ENCODE measurements at regions not wholly inside any gene's neighbourhood (a gene's known extent, or its start where the extent isn't known, plus 50 kb on each side); places are given as distances from the start of the nearest gene placed in this dataset.

DNA sequence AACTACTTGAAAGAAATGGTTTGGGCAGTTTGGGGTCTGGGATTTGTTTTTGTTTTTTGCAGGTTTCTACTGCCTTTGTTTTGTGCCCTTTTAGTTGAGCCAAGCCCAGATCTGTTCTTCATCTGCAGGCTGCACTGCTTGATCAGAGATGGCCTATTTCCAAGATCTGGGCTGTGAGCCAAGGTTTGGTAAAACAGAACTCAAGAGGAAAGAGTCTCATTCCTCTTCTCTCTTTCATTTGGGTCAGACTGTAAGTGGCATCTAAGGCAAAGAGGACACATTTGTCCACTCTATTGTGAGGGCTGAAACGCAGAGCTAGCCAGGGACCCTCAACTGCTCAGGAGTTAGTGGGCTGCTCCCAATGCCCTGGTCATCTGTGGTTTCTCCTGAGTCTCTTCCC, 104.4 kb upstream of the UBE3A start:
- CTCF ChIA-PET = no interaction called here
- no peaks in the 10 kb centered on the region for H3K36me3 Mint-ChIP-seq
- no peaks in the 10 kb centered on the region for H3K9me3 Mint-ChIP-seq
- no peak for DNase-seq
- no peaks in the 10 kb centered on the region for H3K27me3 Mint-ChIP-seq
- no peaks in the 10 kb centered on the region for H3K4me1 Mint-ChIP-seq
- H3K4me3 Mint-ChIP-seq = no peak overlapping the region
- no peak overlapping the region for H3K27ac Mint-ChIP-seq

DNA sequence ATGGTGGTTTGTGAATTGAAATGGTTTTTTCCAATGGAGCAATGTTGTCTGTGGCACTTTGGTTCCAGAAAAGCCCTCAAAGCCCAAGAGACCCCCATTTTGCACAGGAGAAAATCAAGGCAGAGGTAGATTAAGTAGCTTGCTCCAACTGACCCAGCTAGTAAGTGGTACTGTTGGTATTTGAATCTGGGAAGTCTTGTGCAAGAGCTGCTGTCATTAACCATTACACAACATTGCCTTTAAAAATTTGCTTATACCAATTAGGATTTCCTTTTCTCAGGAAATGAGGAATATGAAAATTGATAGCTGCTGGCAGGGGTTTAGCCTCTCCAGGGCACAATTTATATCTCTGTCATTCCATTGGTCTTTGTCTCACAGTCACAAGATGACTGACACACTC, 102.4 kb upstream of the UBE3A start:
- H3K27me3 Mint-ChIP-seq = no peaks in the 10 kb centered on the region
- no peaks in the 10 kb centered on the region for H3K9me3 Mint-ChIP-seq
- CTCF ChIA-PET = interaction anchor here (1.1 kb wide), 1 partner anchor 32 kb away, joined by 3 read pairs; no protein-coding TSS in a partner anchor
- no peak for DNase-seq
- no peak overlapping the region for H3K4me3 Mint-ChIP-seq
- no peaks in the 10 kb centered on the region for H3K36me3 Mint-ChIP-seq
- no peaks in the 10 kb centered on the region for H3K4me1 Mint-ChIP-seq
- no peak overlapping the region for H3K27ac Mint-ChIP-seq

DNA sequence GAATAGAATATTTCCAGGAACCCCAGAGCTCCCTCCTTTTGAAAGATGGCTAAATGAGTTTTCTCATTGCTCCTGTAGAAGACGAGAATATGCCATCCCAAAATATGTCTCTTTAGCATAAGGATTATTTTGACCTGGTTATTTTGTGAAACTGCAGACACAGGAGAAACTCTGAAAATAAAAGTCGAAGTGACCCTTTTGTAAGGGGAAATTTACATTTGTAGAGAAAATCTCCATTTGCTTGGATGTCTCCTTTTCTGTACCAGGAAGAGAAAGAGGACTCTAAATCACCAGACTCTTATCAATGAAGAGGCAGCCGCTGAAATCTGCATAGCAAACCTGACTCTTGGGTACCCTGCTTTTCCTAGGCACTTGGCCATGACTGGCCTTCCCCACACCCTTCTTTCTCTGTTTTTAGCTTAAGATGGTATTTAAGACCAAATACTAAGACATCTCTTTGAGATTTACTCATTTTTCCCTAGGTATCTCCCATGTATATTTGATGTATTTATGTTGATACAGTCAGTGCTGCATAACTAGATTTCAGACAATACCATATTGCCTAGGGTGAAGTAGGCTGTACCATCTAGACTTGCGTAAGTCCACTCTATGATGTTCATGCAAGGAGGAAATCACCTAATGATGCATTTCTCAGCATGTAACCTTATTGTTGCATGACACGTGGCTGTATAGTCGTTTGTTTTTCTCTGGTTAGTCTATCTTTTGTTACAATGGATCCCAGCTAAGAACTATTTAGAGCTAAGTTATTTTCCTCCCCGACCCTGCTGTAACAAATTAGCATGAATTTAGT, 98.2 kb upstream of the UBE3A start:
- CTCF ChIA-PET = no interaction called here
- no peak overlapping the region for H3K27ac Mint-ChIP-seq
- DNase-seq = no peak
- no peaks in the 10 kb centered on the region for H3K27me3 Mint-ChIP-seq
- no peaks in the 10 kb centered on the region for H3K9me3 Mint-ChIP-seq
- H3K36me3 Mint-ChIP-seq = no peaks in the 10 kb centered on the region
- H3K4me3 Mint-ChIP-seq = no peak overlapping the region
- H3K4me1 Mint-ChIP-seq = no peaks in the 10 kb centered on the region

DNA sequence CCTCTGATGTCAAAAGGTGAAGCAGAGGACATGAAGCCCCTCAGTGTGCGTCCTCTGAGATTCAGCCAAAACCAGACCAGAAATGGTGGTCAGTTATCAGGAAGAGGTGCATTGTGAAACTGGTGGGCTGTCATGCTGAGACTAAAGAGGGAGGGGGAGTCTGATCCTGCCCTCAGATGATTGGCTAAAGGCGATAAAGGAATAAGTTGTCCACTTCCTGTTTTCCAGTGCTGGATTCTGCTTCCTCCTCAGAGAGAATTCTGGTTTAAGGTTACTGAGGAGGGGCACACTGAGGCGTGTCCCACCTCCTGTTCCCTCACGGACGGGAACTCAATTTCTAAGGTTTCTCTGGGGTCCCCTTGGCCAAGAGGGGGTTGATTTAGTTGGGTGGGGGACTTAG, 97.0 kb upstream of the UBE3A start:
- H3K9me3 Mint-ChIP-seq = no peaks in the 10 kb centered on the region

DNA sequence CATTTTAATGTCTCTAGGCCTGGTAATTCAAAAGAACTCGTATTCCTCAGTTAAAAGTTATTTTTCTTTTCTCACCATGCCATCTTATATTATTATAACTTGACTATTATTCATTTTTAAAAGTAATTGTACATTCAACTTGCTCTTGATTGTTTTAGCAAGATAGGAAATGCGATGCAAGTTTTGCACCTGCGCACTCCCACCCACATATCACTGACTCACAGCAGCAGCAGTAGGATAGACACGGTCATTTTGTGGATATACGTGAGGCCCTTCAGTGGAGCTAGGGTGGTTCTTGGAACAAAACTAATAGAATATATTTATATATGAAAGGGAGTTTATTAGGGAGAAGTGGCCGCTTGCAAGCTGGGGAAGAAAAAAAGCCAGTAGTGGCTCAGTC, 95.5 kb upstream of the UBE3A start:
- Mint-ChIP-seq H3K36me3 (no peaks in the 10 kb centered on the region), H3K27ac (no peak overlapping the region), H3K9me3 (peaks cover 6% of the 10 kb centered on the region), H3K4me3 (no peak overlapping the region), H3K27me3 (no peaks in the 10 kb centered on the region), H3K4me1 (no peaks in the 10 kb centered on the region)
- CTCF ChIA-PET = no interaction called here
- no peak for DNase-seq

More for the DNA sequence above, 97.0 kb upstream of the UBE3A start:
- DNase-seq = no peak
- CTCF ChIA-PET = no interaction called here
- Mint-ChIP-seq H3K27me3 (no peaks in the 10 kb centered on the region), H3K4me1 (no peaks in the 10 kb centered on the region), H3K36me3 (no peaks in the 10 kb centered on the region), H3K27ac (no peak overlapping the region), H3K4me3 (no peak overlapping the region)

DNA sequence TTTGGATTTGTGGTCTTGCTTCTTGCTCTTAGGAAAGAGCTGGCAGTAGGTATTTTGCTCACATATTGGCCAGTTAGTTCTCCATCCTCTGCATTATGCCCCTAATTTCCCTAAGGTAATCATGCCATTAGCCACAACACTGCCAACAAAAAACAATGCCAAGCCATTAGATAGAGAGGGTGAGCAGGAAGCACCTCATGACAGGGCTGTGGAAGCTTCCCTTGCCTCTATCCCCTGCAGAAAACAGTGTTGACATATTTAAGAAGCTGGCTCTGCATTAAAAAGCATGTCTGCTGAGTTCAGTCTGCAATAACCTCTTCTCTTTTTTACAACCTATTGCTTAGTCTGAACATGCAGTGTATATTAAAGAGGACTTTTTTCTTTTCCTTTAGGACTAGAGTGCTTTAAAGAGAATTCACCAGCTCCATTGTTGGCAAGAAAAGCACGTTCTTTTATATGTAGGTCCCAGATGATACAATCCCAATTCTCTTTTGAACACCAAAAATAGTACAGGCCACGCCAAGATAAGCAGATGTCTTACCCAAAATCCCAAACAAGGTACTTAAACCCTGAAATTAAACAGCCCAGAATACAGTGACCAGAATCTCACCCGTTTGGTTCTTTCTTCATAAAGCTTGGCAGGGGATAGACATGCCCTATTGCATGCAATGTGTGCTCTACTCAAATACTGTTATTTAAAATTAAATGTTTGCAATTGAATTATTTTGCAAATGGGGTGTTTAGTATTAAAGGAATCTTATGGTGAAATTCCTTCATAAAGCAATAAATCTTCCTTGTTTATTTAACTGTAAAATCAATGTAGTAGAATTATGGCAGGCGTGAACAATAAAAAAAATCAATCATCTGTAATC, 93.7 kb upstream of the UBE3A start:
- H3K27me3 Mint-ChIP-seq = no peaks in the 10 kb centered on the region
- H3K9me3 Mint-ChIP-seq = peaks cover 6% of the 10 kb centered on the region
- CTCF ChIA-PET = interaction anchor here (0.6 to 0.8 kb wide), 2 partner anchors 24 to 671 kb away, joined by 3 read pairs; no protein-coding TSS in a partner anchor

DNA sequence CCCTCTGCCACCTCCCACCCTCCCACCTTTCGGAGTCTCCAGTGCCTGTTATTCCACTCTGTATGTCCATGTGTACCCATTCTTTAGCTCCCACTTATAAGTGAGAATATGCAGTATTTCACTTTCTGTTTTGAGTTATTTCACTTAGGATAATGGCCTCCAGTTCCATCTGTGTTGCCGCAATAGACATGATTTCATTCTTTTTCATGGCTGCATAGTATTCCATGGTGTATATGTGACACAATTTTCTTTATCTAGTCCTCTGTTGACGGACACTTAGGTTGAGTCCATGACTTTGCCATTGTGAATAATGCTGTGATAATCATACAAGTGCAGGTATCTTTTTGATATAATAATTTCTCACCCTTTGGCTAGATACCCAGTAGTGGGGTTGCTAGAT, 91.0 kb upstream of the UBE3A start:
- CTCF ChIA-PET = no interaction called here
- Mint-ChIP-seq H3K36me3 (no peaks in the 10 kb centered on the region), H3K4me3 (no peak overlapping the region), H3K4me1 (no peaks in the 10 kb centered on the region), H3K9me3 (peaks cover 6% of the 10 kb centered on the region), H3K27me3 (no peaks in the 10 kb centered on the region), H3K27ac (no peak overlapping the region)
- no peak for DNase-seq

More for the DNA sequence above, 93.7 kb upstream of the UBE3A start:
- no peak for DNase-seq
- no peak overlapping the region for H3K4me3 Mint-ChIP-seq
- no peak overlapping the region for H3K27ac Mint-ChIP-seq
- no peaks in the 10 kb centered on the region for H3K36me3 Mint-ChIP-seq
- H3K4me1 Mint-ChIP-seq = no peaks in the 10 kb centered on the region

DNA sequence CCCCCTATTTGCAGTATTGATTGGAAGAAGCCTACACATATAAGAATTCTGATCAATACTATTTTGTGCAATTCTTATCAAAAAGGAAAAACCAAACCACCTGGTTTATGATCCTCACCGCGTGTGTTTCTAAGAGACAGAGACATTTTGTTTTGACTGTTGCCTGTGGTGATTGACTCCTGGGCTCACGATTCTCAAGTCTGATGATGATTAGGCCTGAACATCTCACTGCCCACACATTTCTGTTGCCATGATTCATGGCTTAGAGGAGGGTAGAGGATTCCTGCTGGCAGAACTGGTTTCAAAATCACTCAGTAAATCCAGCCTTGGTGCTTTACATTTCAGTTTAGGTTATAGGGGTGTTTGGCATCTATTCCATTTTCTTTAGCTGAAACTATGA, 88.3 kb upstream of the UBE3A start:
- no peaks in the 10 kb centered on the region for H3K36me3 Mint-ChIP-seq
- H3K27ac Mint-ChIP-seq = no peak overlapping the region
- CTCF ChIA-PET = no interaction called here
- no peaks in the 10 kb centered on the region for H3K4me1 Mint-ChIP-seq
- H3K27me3 Mint-ChIP-seq = no peaks in the 10 kb centered on the region
- DNase-seq = no peak
- peaks cover 6% of the 10 kb centered on the region for H3K9me3 Mint-ChIP-seq
- no peak overlapping the region for H3K4me3 Mint-ChIP-seq

DNA sequence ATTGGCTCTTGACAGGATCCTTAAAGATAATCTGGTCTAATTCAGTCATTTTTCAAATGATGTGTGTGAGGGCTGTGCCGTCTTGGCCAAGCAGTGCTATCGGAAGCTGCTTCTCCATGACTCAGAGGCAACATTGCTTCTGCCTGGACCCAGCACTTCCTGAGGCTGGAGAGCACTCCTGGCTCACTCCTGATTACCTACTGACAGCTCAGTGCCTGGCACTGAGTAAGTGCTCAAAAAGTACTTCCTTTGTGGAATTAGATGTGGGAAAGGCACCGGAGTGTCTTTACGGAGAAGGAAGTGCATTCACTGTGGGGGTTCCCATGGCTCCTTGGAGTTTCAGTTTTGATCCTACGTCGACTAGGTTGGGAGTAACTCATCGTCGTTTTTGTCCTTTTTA, 86.9 kb upstream of the UBE3A start:
- DNase-seq = no peak
- no peak overlapping the region for H3K27ac Mint-ChIP-seq
- no peaks in the 10 kb centered on the region for H3K36me3 Mint-ChIP-seq
- H3K4me1 Mint-ChIP-seq = no peaks in the 10 kb centered on the region
- no peak overlapping the region for H3K4me3 Mint-ChIP-seq
- CTCF ChIA-PET = interaction anchor here (0.8 kb wide), 1 partner anchor 17 kb away, joined by 3 read pairs; no protein-coding TSS in a partner anchor
- peaks cover 6% of the 10 kb centered on the region for H3K9me3 Mint-ChIP-seq
- no peaks in the 10 kb centered on the region for H3K27me3 Mint-ChIP-seq

DNA sequence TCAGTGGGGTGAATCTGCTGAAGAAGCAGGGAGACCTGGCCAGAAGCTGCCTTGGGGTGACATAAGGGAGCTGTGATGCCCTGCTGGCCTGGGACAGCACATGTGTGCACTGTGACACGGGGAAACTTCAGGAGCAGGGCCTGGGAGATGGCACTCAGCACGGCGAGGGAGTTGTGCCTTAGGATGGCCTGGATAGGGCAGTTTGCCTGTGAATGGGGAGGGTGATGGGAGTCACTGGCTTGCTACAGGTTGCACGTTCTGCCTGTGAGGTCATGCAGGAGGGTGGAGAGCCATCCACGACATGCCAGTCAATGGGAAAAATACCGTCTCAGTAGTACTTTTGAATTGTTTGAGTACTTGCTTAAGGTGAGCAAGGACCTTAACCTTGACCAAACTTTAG, 76.8 kb upstream of the UBE3A start:
- CTCF ChIA-PET = no interaction called here
- H3K27ac Mint-ChIP-seq = no peak overlapping the region
- no peaks in the 10 kb centered on the region for H3K9me3 Mint-ChIP-seq
- H3K4me1 Mint-ChIP-seq = no peaks in the 10 kb centered on the region
- DNase-seq = no peak
- no peaks in the 10 kb centered on the region for H3K27me3 Mint-ChIP-seq
- no peaks in the 10 kb centered on the region for H3K36me3 Mint-ChIP-seq
- H3K4me3 Mint-ChIP-seq = no peak overlapping the region

DNA sequence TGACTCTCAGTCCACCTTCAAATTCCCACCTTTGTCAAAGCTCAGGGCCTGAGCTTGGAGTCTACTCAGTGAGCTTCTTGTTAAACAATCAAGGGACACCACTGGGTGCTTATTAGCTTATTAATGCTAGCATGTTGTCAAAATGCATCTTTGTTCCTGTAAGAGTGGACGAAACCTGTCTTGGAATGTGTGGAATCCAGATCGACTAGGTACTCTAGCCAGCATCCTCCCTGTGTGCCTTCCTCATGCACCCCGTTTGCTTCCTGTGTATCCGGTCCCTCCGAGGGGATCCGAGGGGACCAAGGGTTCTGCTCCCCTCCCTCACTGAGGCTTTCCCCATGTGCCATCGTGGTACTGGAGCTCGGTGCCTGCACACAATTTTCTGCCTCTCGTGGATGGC, 75.7 kb upstream of the UBE3A start:
- no peaks in the 10 kb centered on the region for H3K4me1 Mint-ChIP-seq
- no peaks in the 10 kb centered on the region for H3K27me3 Mint-ChIP-seq
- no peak overlapping the region for H3K27ac Mint-ChIP-seq
- no peak for DNase-seq
- CTCF ChIA-PET = no interaction called here
- no peaks in the 10 kb centered on the region for H3K9me3 Mint-ChIP-seq
- H3K4me3 Mint-ChIP-seq = no peak overlapping the region
- no peaks in the 10 kb centered on the region for H3K36me3 Mint-ChIP-seq

DNA sequence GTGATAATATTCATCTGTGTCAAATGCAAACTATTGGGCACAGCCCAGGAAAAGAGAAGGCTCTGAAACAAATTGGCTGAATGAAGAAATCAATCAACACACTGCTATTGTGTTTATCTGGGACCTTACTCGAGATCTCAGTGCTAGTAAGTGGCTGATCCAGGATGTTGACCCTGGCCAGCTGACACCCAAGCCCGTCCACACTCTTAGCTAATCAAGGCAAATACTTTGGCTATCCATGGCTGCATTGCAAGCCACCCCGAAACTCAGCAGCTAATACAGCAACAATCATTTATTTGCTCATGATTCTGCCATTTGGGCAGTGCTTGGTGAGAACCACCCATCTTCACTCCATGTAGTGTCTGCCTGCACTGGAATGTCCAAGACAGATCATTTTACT, 74.1 kb upstream of the UBE3A start:
- CTCF ChIA-PET = no interaction called here
- Mint-ChIP-seq H3K4me1 (no peaks in the 10 kb centered on the region), H3K27me3 (no peaks in the 10 kb centered on the region), H3K27ac (no peak overlapping the region), H3K4me3 (no peak overlapping the region), H3K36me3 (no peaks in the 10 kb centered on the region), H3K9me3 (no peaks in the 10 kb centered on the region)
- DNase-seq = no peak

DNA sequence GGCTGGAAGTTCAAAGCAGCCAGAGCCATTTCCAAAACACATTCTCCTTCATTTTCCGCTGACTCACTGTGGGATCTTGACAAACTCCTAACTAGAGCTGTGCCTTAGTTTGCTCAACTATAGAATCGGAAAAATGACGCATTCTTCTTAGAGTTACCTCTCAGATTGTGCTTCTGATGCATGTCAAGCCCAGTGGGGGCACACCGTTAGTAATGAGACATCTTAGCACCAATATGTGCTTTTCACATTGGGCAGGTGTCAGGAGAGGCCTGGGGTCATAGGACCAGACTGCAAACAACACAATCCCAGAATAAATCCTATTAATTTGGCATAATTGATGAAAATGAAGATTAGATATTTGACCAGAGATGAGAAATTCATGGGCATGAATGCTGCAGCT, 71.3 kb upstream of the UBE3A start:
- no peak for DNase-seq
- Mint-ChIP-seq H3K27ac (no peak overlapping the region), H3K36me3 (no peaks in the 10 kb centered on the region), H3K9me3 (no peaks in the 10 kb centered on the region), H3K4me3 (no peak overlapping the region), H3K4me1 (no peaks in the 10 kb centered on the region), H3K27me3 (no peaks in the 10 kb centered on the region)
- CTCF ChIA-PET = interaction anchor here (1.7 to 2.0 kb wide), 2 partner anchors 423 to 750 kb away, joined by 5 to 11 read pairs; no protein-coding TSS in a partner anchor

DNA sequence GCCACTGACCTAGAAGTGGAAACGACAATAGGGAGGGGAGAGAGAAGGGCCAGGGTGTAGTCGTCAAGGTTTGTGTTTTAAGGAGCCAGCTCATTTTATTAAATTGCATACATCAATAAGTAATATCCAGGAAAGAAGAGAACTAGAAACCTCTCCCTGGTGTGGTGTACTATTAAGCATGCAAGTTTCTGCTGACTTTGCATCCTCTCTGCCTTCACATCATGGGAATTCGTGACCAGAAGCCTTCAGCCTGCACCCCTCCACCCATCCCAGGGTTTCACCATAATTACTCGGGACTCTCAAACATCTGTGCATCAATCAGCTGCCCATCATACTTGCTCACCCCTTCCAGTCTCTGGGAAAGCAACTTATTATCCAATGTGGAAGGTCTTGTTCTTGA, 70.9 kb upstream of the UBE3A start:
- DNase-seq = no peak
- Mint-ChIP-seq H3K4me3 (no peak overlapping the region), H3K27ac (no peak overlapping the region), H3K27me3 (no peaks in the 10 kb centered on the region), H3K9me3 (no peaks in the 10 kb centered on the region), H3K4me1 (no peaks in the 10 kb centered on the region), H3K36me3 (no peaks in the 10 kb centered on the region)
- CTCF ChIA-PET = interaction anchor here (1.7 to 2.0 kb wide), 2 partner anchors 424 to 751 kb away, joined by 5 to 11 read pairs; no protein-coding TSS in a partner anchor

Measured in activated naive CD4-positive, alpha-beta T cell treated with anti-CD3 and anti-CD28 coated beads, Interleukin-2, amount 10 ng/mL, durations not matched to agents 7 days and 5 days (primary cell).